ENCODE measurements at regions not wholly inside any gene's neighbourhood (a gene's known extent, or its start where the extent isn't known, plus 50 kb on each side); places are given as distances from the start of the nearest gene placed in this dataset.

GRCh38 chr9:13491493-13492424, 212.3 kb upstream of the MPDZ start:
- Histone ChIP-seq H3K27ac (ENCODE audit: extremely low read depth, low read depth, low read length) (no peak overlapping the region), H3K4me3 (no peak overlapping the region), H3K4me1 (replicated peaks in 1 of 2; ENCODE audit: control insufficient read depth in 2 of 2, insufficient read depth in 2 of 2, low read length in 2 of 2) (no peaks in the 10 kb centered on the region), H3K27me3 (ENCODE audit: control insufficient read depth in 2 of 2, insufficient read depth in 2 of 2, low read length in 2 of 2) (no peaks in the 10 kb centered on the region), H3K9me1 (ENCODE audit: control insufficient read depth, insufficient read depth, low read length) (no peaks in the 10 kb centered on the region), H3K9me3 (replicated peaks; ENCODE audit: control insufficient read depth, insufficient read depth, low read depth, low read length) (no peaks in the 10 kb centered on the region), H2AFZ (ENCODE audit: low read depth, low read length) (no peak overlapping the region), H3K79me2 (ENCODE audit: control insufficient read depth, insufficient read depth, low read length) (no peaks in the 10 kb centered on the region), H4K20me1 (replicated peaks; ENCODE audit: control insufficient read depth, insufficient read depth, low read length) (no peaks in the 10 kb centered on the region), H3K36me3 (ENCODE audit: control insufficient read depth, insufficient read depth, low read length) (no peaks in the 10 kb centered on the region), H3K9ac (ENCODE audit: insufficient read depth in 1 of 2, low read depth in 2 of 2, low read length in 2 of 2) (no peak overlapping the region), H3K4me2 (ENCODE audit: insufficient read depth, low read length) (no peak overlapping the region)
- in situ Hi-C loops (cut with MboI) (no loop called here), intact Hi-C loops (cut with micrococcal nuclease) (no loop called here)
- no peak for ATAC-seq
- no peak for FAIRE-seq
- ChIA-PET POLR2A (no interaction called here), CTCF (ENCODE audit: low intra/inter-chr PET ratio) (no interaction called here)
- TF ChIP-seq PRPF4 (IDR thresholded peaks at IDR 0.05; ENCODE audit: insufficient read depth, low read depth, low read length, poor library complexity, severe bottlenecking), result no peak
- no peak for TF ChIP-seq RERE (CRISPR knock-in tag; IDR thresholded peaks at IDR 0.05; ENCODE audit: borderline replicate concordance)
- TF ChIP-seq KLF1 (tag; IDR thresholded peaks at IDR 0.05), result no peak
- no peak for TF ChIP-seq PTRF (tag; IDR thresholded peaks at IDR 0.05)
- no peak for TF ChIP-seq SMAD1 (IDR thresholded peaks at IDR 0.05; ENCODE audit: low read depth, low read length, partially characterized antibody)
- no peak for TF ChIP-seq RHOXF2B (CRISPR knock-in tag; conservative IDR thresholded peaks at IDR 0.05)
- TF ChIP-seq MCM7 (IDR thresholded peaks at IDR 0.05), result no peak
- no peak for TF ChIP-seq ZBTB17 (CRISPR knock-in tag; IDR thresholded peaks at IDR 0.05)
- no peak for TF ChIP-seq SRSF1 (IDR thresholded peaks at IDR 0.05; ENCODE audit: low read depth, low read length)
- TF ChIP-seq ARHGAP35 (IDR thresholded peaks at IDR 0.05; ENCODE audit: partially characterized antibody), result no peak
- no peak for TF ChIP-seq ZNF232 (CRISPR knock-in tag; IDR thresholded peaks at IDR 0.05)
- no peak for TF ChIP-seq ZNF143 (CRISPR knock-in tag; IDR thresholded peaks at IDR 0.05)
- WGBS (ENCODE audit: insufficient coverage, low coverage, missing lambda C conversion rate), result 0% methylated on average over 11 of the region's 11 CpGs
- DNase-seq (ENCODE audit: extremely low read depth in 1 of 4, low spot score in 3 of 4), result no peak
- BruUV-seq (replicated peaks), result no TSS peak

Measured in K562 (cell line).